Activated CD4-positive, alpha-beta memory T cell treated with anti-CD3 and anti-CD28 coated beads, Interleukin-2, amount 10 ng/mL, durations not matched to agents 7 days and 5 days (primary cell): ENCODE measurements at regions not wholly inside any gene's neighbourhood (a gene's known extent, or its start where the extent isn't known, plus 50 kb on each side); places are given as distances from the start of the nearest gene placed in this dataset.

ENCODE experiments used
- CTCF ChIA-PET: fragments of 350-600 bp; sonication (Branson Sonifier 250); formaldehyde crosslinking; loops from one replicate; lab custom pipeline; 2021; ENCODE audit warnings: antibody characterized with exemption, inconsistent platforms; lab: Charles Lee
- POLR2A ChIA-PET: fragments of 350-600 bp; sonication (Branson Sonifier 250); formaldehyde crosslinking; loops from one replicate; lab custom pipeline; 2021; ENCODE audit warnings: antibody characterized with exemption; lab: Charles Lee
- DNase-seq: peaks from one replicate; pipeline ENCODE4 v3.0.0-alpha.2; 2020
- H3K27ac Mint-ChIP-seq: one replicate; pipeline ENCODE4 v1.8.0; 2021; ENCODE audit warnings: mild to moderate bottlenecking, mixed read lengths
- H3K27me3 Mint-ChIP-seq: one replicate; pipeline ENCODE4 v1.8.0; 2021; ENCODE audit warnings: mixed read lengths
- H3K36me3 Mint-ChIP-seq: one replicate; pipeline ENCODE4 v1.8.0; 2021; ENCODE audit warnings: low read depth, mixed read lengths
- H3K4me1 Mint-ChIP-seq: one replicate; pipeline ENCODE4 v1.8.0; 2021; ENCODE audit warnings: mixed read lengths
- H3K4me3 Mint-ChIP-seq: one replicate; pipeline ENCODE4 v1.8.0; 2021; ENCODE audit warnings: mild to moderate bottlenecking, mixed read lengths
- H3K9me3 Mint-ChIP-seq: one replicate; pipeline ENCODE4 v1.8.0; 2021; ENCODE audit warnings: mixed read lengths

GRCh38 chr20:48195121-48195870 is 410.0 kb upstream of the SULF2 start:
- ChIA-PET CTCF (no interaction called here), POLR2A (no interaction called here)
- Mint-ChIP-seq H3K27me3 (no peaks in the 10 kb centered on the region), H3K4me3 (no peak overlapping the region), H3K9me3 (no peaks in the 10 kb centered on the region), H3K27ac (no peak overlapping the region), H3K36me3 (no peaks in the 10 kb centered on the region), H3K4me1 (no peaks in the 10 kb centered on the region)
- no peak for DNase-seq

GRCh38 chr20:48194583-48194982 is 409.3 kb upstream of the SULF2 start:
- ChIA-PET POLR2A (no interaction called here), CTCF (no interaction called here)
- H3K36me3 Mint-ChIP-seq, result no peaks in the 10 kb centered on the region
- H3K27me3 Mint-ChIP-seq, result no peaks in the 10 kb centered on the region
- no peak overlapping the region for H3K4me3 Mint-ChIP-seq
- no peak overlapping the region for H3K27ac Mint-ChIP-seq
- no peak for DNase-seq
- H3K9me3 Mint-ChIP-seq, result no peaks in the 10 kb centered on the region
- no peaks in the 10 kb centered on the region for H3K4me1 Mint-ChIP-seq

GRCh38 chr20:48193627-48194425 is 408.5 kb upstream of the SULF2 start:
- H3K27me3 Mint-ChIP-seq, result no peaks in the 10 kb centered on the region
- DNase-seq, result no peak
- POLR2A ChIA-PET, result no interaction called here
- no peaks in the 10 kb centered on the region for H3K36me3 Mint-ChIP-seq
- no peak overlapping the region for H3K4me3 Mint-ChIP-seq
- CTCF ChIA-PET, result no interaction called here
- no peaks in the 10 kb centered on the region for H3K4me1 Mint-ChIP-seq
- H3K9me3 Mint-ChIP-seq, result no peaks in the 10 kb centered on the region
- no peak overlapping the region for H3K27ac Mint-ChIP-seq

- H3K27me3 Mint-ChIP-seq, result no peaks in the 10 kb centered on the region
- CTCF ChIA-PET, result no interaction called here
- POLR2A ChIA-PET, result no interaction called here
These were observed 406.8 kb upstream of the SULF2 start for GRCh38 chr20:48192109-48192508.

GRCh38 chr20:48191200-48191599 is 405.9 kb upstream of the SULF2 start:
- no peaks in the 10 kb centered on the region for H3K9me3 Mint-ChIP-seq
- no peak overlapping the region for H3K4me3 Mint-ChIP-seq
- CTCF ChIA-PET, result no interaction called here
- H3K27me3 Mint-ChIP-seq, result no peaks in the 10 kb centered on the region
- no peaks in the 10 kb centered on the region for H3K36me3 Mint-ChIP-seq
- POLR2A ChIA-PET, result no interaction called here
- DNase-seq, result no peak
- no peaks in the 10 kb centered on the region for H3K4me1 Mint-ChIP-seq
- H3K27ac Mint-ChIP-seq, result no peak overlapping the region

More at GRCh38 chr20:48192109-48192508, 406.8 kb upstream of the SULF2 start:
- DNase-seq, result no peak
- no peaks in the 10 kb centered on the region for H3K9me3 Mint-ChIP-seq
- H3K4me1 Mint-ChIP-seq, result no peaks in the 10 kb centered on the region
- no peaks in the 10 kb centered on the region for H3K36me3 Mint-ChIP-seq
- no peak overlapping the region for H3K4me3 Mint-ChIP-seq
- H3K27ac Mint-ChIP-seq, result no peak overlapping the region

GRCh38 chr20:48190757-48191156 is 405.5 kb upstream of the SULF2 start:
- no peaks in the 10 kb centered on the region for H3K4me1 Mint-ChIP-seq
- ChIA-PET CTCF (interaction anchor here (1.0 kb wide), 1 partner anchor 430 kb away, joined by 3 read pairs; no protein-coding TSS in a partner anchor), POLR2A (no interaction called here)
- H3K36me3 Mint-ChIP-seq, result no peaks in the 10 kb centered on the region
- no peak overlapping the region for H3K4me3 Mint-ChIP-seq
- no peaks in the 10 kb centered on the region for H3K27me3 Mint-ChIP-seq
- no peak overlapping the region for H3K27ac Mint-ChIP-seq
- no peak for DNase-seq
- no peaks in the 10 kb centered on the region for H3K9me3 Mint-ChIP-seq

GRCh38 chr20:48189181-48189580 is 403.9 kb upstream of the SULF2 start:
- POLR2A ChIA-PET, result no interaction called here
- CTCF ChIA-PET, result no interaction called here
- H3K9me3 Mint-ChIP-seq, result no peaks in the 10 kb centered on the region

GRCh38 chr20:48187851-48188250 is 402.6 kb upstream of the SULF2 start:
- H3K4me1 Mint-ChIP-seq, result no peaks in the 10 kb centered on the region
- H3K4me3 Mint-ChIP-seq, result no peak overlapping the region
- no peaks in the 10 kb centered on the region for H3K9me3 Mint-ChIP-seq
- ChIA-PET POLR2A (no interaction called here), CTCF (no interaction called here)
- H3K27ac Mint-ChIP-seq, result no peak overlapping the region
- no peaks in the 10 kb centered on the region for H3K36me3 Mint-ChIP-seq
- H3K27me3 Mint-ChIP-seq, result no peaks in the 10 kb centered on the region
- DNase-seq, result no peak

More at GRCh38 chr20:48189181-48189580, 403.9 kb upstream of the SULF2 start:
- DNase-seq, result no peak
- Mint-ChIP-seq H3K27me3 (no peaks in the 10 kb centered on the region), H3K27ac (no peak overlapping the region), H3K36me3 (no peaks in the 10 kb centered on the region), H3K4me3 (no peak overlapping the region), H3K4me1 (no peaks in the 10 kb centered on the region)

- no peaks in the 10 kb centered on the region for H3K27me3 Mint-ChIP-seq
- DNase-seq, result no peak
- H3K4me3 Mint-ChIP-seq, result no peak overlapping the region
- POLR2A ChIA-PET, result no interaction called here
- no peaks in the 10 kb centered on the region for H3K4me1 Mint-ChIP-seq
- no peak overlapping the region for H3K27ac Mint-ChIP-seq
- CTCF ChIA-PET, result no interaction called here
- H3K9me3 Mint-ChIP-seq, result no peaks in the 10 kb centered on the region
- no peaks in the 10 kb centered on the region for H3K36me3 Mint-ChIP-seq
These were observed 401.6 kb upstream of the SULF2 start for GRCh38 chr20:48186915-48187314.

GRCh38 chr20:48186447-48186846 is 401.2 kb upstream of the SULF2 start:
- Mint-ChIP-seq H3K9me3 (no peaks in the 10 kb centered on the region), H3K27ac (no peak overlapping the region), H3K36me3 (no peaks in the 10 kb centered on the region), H3K4me1 (no peaks in the 10 kb centered on the region), H3K27me3 (no peaks in the 10 kb centered on the region), H3K4me3 (no peak overlapping the region)
- POLR2A ChIA-PET, result no interaction called here
- CTCF ChIA-PET, result no interaction called here
- no peak for DNase-seq

GRCh38 chr20:48184229-48184628 is 398.9 kb upstream of the SULF2 start:
- ChIA-PET POLR2A (no interaction called here), CTCF (no interaction called here)
- no peaks in the 10 kb centered on the region for H3K4me1 Mint-ChIP-seq
- no peaks in the 10 kb centered on the region for H3K27me3 Mint-ChIP-seq
- DNase-seq, result no peak
- H3K36me3 Mint-ChIP-seq, result no peaks in the 10 kb centered on the region
- H3K27ac Mint-ChIP-seq, result no peak overlapping the region
- H3K9me3 Mint-ChIP-seq, result no peaks in the 10 kb centered on the region
- H3K4me3 Mint-ChIP-seq, result no peak overlapping the region

- no peak overlapping the region for H3K27ac Mint-ChIP-seq
- H3K4me3 Mint-ChIP-seq, result no peak overlapping the region
- H3K4me1 Mint-ChIP-seq, result no peaks in the 10 kb centered on the region
- H3K9me3 Mint-ChIP-seq, result no peaks in the 10 kb centered on the region
- H3K27me3 Mint-ChIP-seq, result no peaks in the 10 kb centered on the region
- DNase-seq, result no peak
- POLR2A ChIA-PET, result no interaction called here
- CTCF ChIA-PET, result no interaction called here
- no peaks in the 10 kb centered on the region for H3K36me3 Mint-ChIP-seq
These were observed 396.1 kb upstream of the SULF2 start for GRCh38 chr20:48181261-48181935.

- DNase-seq, result no peak
- no peaks in the 10 kb centered on the region for H3K27me3 Mint-ChIP-seq
- H3K27ac Mint-ChIP-seq, result no peak overlapping the region
- no peaks in the 10 kb centered on the region for H3K36me3 Mint-ChIP-seq
- no peak overlapping the region for H3K4me3 Mint-ChIP-seq
- CTCF ChIA-PET, result no interaction called here
- no peaks in the 10 kb centered on the region for H3K4me1 Mint-ChIP-seq
- no peaks in the 10 kb centered on the region for H3K9me3 Mint-ChIP-seq
- POLR2A ChIA-PET, result no interaction called here
These were observed 395.3 kb upstream of the SULF2 start for GRCh38 chr20:48180618-48181017.
